HEK293 (cell line): ENCODE measurements at regions not wholly inside any gene's neighbourhood (a gene's known extent, or its start where the extent isn't known, plus 50 kb on each side); places are given as distances from the start of the nearest gene placed in this dataset.

Experiments used
- CTCF ChIA-PET: fragments of 350-600 bp; formaldehyde crosslinking; extraction: SDS; loops from one replicate; lab custom pipeline; 2021; ENCODE audit warnings: antibody characterized with exemption; lab: Yijun Ruan, JAX
- POLR2A ChIA-PET: fragments of 300-600 bp; formaldehyde crosslinking; extraction: SDS; loops from one replicate; lab custom pipeline; 2020; ENCODE audit warnings: antibody characterized with exemption, inconsistent platforms; lab: Yijun Ruan, JAX
- H3K27ac ChIP-seq: fragments of 200-500 bp; sonication (Bioruptor generic); 2 replicates; pipeline ENCODE4 v1.5.1; 2014; ENCODE audit warnings: low read depth, low read length, control low read depth, inconsistent platforms; ENCODE audit errors: extremely low read depth
- H3K36me3 ChIP-seq, 2 experiments: fragments of 200-500 bp in 1 of 2; sonication (Bioruptor generic) in 1 of 2; 1 replicate in 1 of 2; 2 replicates in 1 of 2; pipeline ENCODE4 v1.5.1; 2014 to 2017; ENCODE audit warnings: inconsistent platforms in 2 of 2, low read length in 2 of 2; ENCODE audit not compliant: control insufficient read depth in 2 of 2, insufficient read depth in 1 of 2
- H3K4me1 ChIP-seq: fragments of 200-500 bp; sonication (Bioruptor generic); 2 replicates; pipeline ENCODE4 v1.5.1; 2014; ENCODE audit warnings: mild to moderate bottlenecking, low read length, inconsistent platforms; ENCODE audit not compliant: control insufficient read depth, insufficient read depth
- H3K4me3 ChIP-seq: 2 replicates; pipeline ENCODE4 v1.5.1; 2011; ENCODE audit warnings: low read depth, mild to moderate bottlenecking, control low read depth, low read length, moderate library complexity
- H3K9me3 ChIP-seq: fragments of 200-500 bp; sonication (Bioruptor generic); 2 replicates; pipeline ENCODE4 v1.5.1; 2014; ENCODE audit warnings: low read depth, low read length, inconsistent platforms; ENCODE audit not compliant: control insufficient read depth, insufficient read depth
- IKZF3 ChIP-seq: fragments of 450-650 bp; IDR thresholded peaks from 2 replicates; pipeline ENCODE4 v1.5.0; 2018; ENCODE audit warnings: missing biosample characterization, mild to moderate bottlenecking, missing genetic modification characterization, moderate library complexity
- REPIN1 ChIP-seq: fragments of 450-650 bp; formaldehyde crosslinking; IDR thresholded peaks from 2 replicates; pipeline ENCODE4 v1.5.1; 2017; ENCODE audit warnings: missing biosample characterization, missing genetic modification characterization, low read depth
- SCRT1 ChIP-seq: fragments of 450-650 bp; formaldehyde crosslinking; IDR thresholded peaks from 2 replicates; pipeline ENCODE4 v1.5.1; 2016; ENCODE audit warnings: missing biosample characterization, missing genetic modification characterization, borderline replicate concordance
- SP3 ChIP-seq: fragments of 450-650 bp; formaldehyde crosslinking; IDR thresholded peaks from 2 replicates; pipeline ENCODE4 v1.5.1; 2016; ENCODE audit warnings: missing biosample characterization, missing genetic modification characterization
- ZBTB20 ChIP-seq: fragments of 450-650 bp; formaldehyde crosslinking; IDR thresholded peaks from 2 replicates; pipeline ENCODE4 v1.5.1; 2016; ENCODE audit warnings: missing biosample characterization, missing genetic modification characterization
- ZBTB21 ChIP-seq: fragments of 450-650 bp; formaldehyde crosslinking; IDR thresholded peaks from 2 replicates; pipeline ENCODE4 v1.5.1; 2017; ENCODE audit warnings: missing biosample characterization, missing genetic modification characterization
- ZBTB48 ChIP-seq: fragments of 450-650 bp; formaldehyde crosslinking; IDR thresholded peaks from 2 replicates; pipeline ENCODE4 v1.5.1; 2016; ENCODE audit warnings: missing biosample characterization, missing genetic modification characterization
- ZFP3 ChIP-seq: fragments of 450-650 bp; formaldehyde crosslinking; IDR thresholded peaks from 2 replicates; pipeline ENCODE4 v1.5.1; 2016; ENCODE audit warnings: low read depth, missing biosample characterization, missing genetic modification characterization
- ZNF155 ChIP-seq: fragments of 450-650 bp; formaldehyde crosslinking; IDR thresholded peaks from 2 replicates; pipeline ENCODE4 v1.5.1; 2016; ENCODE audit warnings: missing biosample characterization, missing genetic modification characterization
- ZNF341 ChIP-seq: fragments of 450-650 bp; formaldehyde crosslinking; IDR thresholded peaks from 2 replicates; pipeline ENCODE4; 2016; ENCODE audit warnings: low read depth, missing biosample characterization, missing genetic modification characterization
- ZNF423 ChIP-seq: fragments of 450-650 bp; formaldehyde crosslinking; IDR thresholded peaks from 2 replicates; pipeline ENCODE4 v1.5.1; 2016; ENCODE audit warnings: missing biosample characterization, missing genetic modification characterization
- ZNF433 ChIP-seq: fragments of 450-650 bp; formaldehyde crosslinking; IDR thresholded peaks from 2 replicates; pipeline ENCODE4 v1.5.1; 2016; ENCODE audit warnings: missing biosample characterization, missing genetic modification characterization, low read depth
- ZNF555 ChIP-seq: fragments of 450-650 bp; formaldehyde crosslinking; conservative IDR thresholded peaks from 2 replicates; pipeline ENCODE4 v1.5.1; 2017; ENCODE audit warnings: missing biosample characterization, mild to moderate bottlenecking, missing genetic modification characterization, inconsistent platforms
- ZNF558 ChIP-seq: fragments of 450-650 bp; formaldehyde crosslinking; IDR thresholded peaks from 2 replicates; pipeline ENCODE4 v1.5.1; 2016; ENCODE audit warnings: missing biosample characterization, missing genetic modification characterization
- ZNF561 ChIP-seq: fragments of 450-650 bp; IDR thresholded peaks from 2 replicates; pipeline ENCODE4 v1.5.1; 2018; ENCODE audit warnings: missing biosample characterization, missing genetic modification characterization, borderline replicate concordance
- ZNF585B ChIP-seq: fragments of 450-650 bp; formaldehyde crosslinking; IDR thresholded peaks from 2 replicates; pipeline ENCODE4 v1.5.1; 2016; ENCODE audit warnings: missing biosample characterization, missing genetic modification characterization
- ZNF707 ChIP-seq: fragments of 450-650 bp; formaldehyde crosslinking; IDR thresholded peaks from 2 replicates; pipeline ENCODE4 v1.5.1; 2016; ENCODE audit warnings: missing biosample characterization, missing genetic modification characterization
- ZNF792 ChIP-seq: fragments of 450-650 bp; formaldehyde crosslinking; IDR thresholded peaks from 2 replicates; pipeline ENCODE4 v1.5.1; 2016; ENCODE audit warnings: missing biosample characterization, missing genetic modification characterization
- ZSCAN23 ChIP-seq: fragments of 450-650 bp; formaldehyde crosslinking; IDR thresholded peaks from 2 replicates; pipeline ENCODE4 v1.5.1; 2016; ENCODE audit warnings: missing biosample characterization, missing genetic modification characterization
- ZSCAN30 ChIP-seq: fragments of 450-650 bp; IDR thresholded peaks from 2 replicates; pipeline ENCODE4 v1.5.1; 2018; ENCODE audit warnings: missing biosample characterization, mild to moderate bottlenecking, missing genetic modification characterization, moderate library complexity
- TF ChIP-seq, protein P1 (sequence below): fragments of 450-650 bp; formaldehyde crosslinking; IDR thresholded peaks from 2 replicates; pipeline ENCODE4 v1.5.0; 2017; ENCODE audit warnings: missing biosample characterization, missing genetic modification characterization, borderline replicate concordance
- TF ChIP-seq, protein P2 (sequence below): fragments of 450-650 bp; formaldehyde crosslinking; IDR thresholded peaks from 2 replicates; pipeline ENCODE4 v1.5.1; 2016; ENCODE audit warnings: missing biosample characterization, missing genetic modification characterization
- TF ChIP-seq, protein P3 (sequence below): fragments of 450-650 bp; formaldehyde crosslinking; IDR thresholded peaks from 2 replicates; pipeline ENCODE4 v1.5.1; 2016; ENCODE audit warnings: missing biosample characterization, missing genetic modification characterization

DNA sequence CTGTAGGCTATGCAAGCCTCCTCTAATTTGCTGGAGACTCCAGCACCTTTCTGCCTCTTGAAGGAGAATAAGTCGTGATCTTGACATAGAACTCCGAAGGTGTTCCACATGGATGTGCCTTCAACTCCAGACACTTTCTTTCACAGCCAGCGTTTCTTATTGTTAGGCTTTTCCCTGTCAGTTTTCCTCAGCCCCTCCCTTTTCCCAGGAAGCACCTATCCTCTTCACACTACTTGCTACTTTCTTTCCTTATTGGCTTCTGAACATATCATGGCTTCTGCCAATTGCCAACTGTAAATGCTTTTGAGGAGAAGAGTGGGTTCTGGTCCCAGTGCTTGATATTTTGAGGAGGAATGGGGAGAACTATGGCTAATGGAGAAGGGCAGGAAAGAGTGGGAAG, 216.3 kb upstream of the PGR start (continued):
- TF ChIP-seq ZNF433, result no peak
- TF ChIP-seq ZBTB21 (tag by site-specific recombination), result no peak
- no peak for TF ChIP-seq SCRT1
- TF ChIP-seq, protein P1, sequence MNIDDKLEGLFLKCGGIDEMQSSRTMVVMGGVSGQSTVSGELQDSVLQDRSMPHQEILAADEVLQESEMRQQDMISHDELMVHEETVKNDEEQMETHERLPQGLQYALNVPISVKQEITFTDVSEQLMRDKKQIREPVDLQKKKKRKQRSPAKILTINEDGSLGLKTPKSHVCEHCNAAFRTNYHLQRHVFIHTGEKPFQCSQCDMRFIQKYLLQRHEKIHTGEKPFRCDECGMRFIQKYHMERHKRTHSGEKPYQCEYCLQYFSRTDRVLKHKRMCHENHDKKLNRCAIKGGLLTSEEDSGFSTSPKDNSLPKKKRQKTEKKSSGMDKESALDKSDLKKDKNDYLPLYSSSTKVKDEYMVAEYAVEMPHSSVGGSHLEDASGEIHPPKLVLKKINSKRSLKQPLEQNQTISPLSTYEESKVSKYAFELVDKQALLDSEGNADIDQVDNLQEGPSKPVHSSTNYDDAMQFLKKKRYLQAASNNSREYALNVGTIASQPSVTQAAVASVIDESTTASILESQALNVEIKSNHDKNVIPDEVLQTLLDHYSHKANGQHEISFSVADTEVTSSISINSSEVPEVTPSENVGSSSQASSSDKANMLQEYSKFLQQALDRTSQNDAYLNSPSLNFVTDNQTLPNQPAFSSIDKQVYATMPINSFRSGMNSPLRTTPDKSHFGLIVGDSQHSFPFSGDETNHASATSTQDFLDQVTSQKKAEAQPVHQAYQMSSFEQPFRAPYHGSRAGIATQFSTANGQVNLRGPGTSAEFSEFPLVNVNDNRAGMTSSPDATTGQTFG, result no peak
- TF ChIP-seq, protein P2, sequence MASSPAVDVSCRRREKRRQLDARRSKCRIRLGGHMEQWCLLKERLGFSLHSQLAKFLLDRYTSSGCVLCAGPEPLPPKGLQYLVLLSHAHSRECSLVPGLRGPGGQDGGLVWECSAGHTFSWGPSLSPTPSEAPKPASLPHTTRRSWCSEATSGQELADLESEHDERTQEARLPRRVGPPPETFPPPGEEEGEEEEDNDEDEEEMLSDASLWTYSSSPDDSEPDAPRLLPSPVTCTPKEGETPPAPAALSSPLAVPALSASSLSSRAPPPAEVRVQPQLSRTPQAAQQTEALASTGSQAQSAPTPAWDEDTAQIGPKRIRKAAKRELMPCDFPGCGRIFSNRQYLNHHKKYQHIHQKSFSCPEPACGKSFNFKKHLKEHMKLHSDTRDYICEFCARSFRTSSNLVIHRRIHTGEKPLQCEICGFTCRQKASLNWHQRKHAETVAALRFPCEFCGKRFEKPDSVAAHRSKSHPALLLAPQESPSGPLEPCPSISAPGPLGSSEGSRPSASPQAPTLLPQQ (tag by site-specific recombination), result no peak
- no peak for TF ChIP-seq SP3 (tag by site-specific recombination)
- TF ChIP-seq ZNF155 (tag by site-specific recombination), result no peak
- TF ChIP-seq ZNF585B (tag by site-specific recombination), result no peak
- no peak for TF ChIP-seq ZNF707

DNA sequence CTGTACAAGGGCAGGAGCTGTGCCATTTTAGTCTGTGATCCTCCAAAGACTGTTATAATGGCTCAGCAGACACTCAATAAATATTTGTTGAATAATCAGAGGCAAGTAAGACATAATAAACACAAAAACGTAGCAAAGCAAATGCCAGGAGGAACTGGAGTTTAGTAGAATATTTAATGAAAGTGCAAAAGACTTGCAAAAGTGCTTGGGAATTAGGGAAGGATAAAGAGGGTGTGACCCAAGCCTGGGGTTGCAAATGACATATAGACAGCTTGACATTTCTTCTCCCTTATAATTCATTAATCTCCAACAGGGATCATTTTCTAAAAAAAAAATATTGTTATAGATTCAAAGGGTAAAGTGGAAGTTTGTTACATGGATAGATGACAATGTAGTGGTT, 212.7 kb upstream of the PGR start:
- POLR2A ChIA-PET, result no interaction called here
- CTCF ChIA-PET, result no interaction called here
- H3K27ac ChIP-seq, result no peak overlapping the region
- no peaks in the 10 kb centered on the region for H3K4me1 ChIP-seq
- H3K36me3 ChIP-seq, result no peaks in the 10 kb centered on the region
- TF ChIP-seq ZNF433 (no peak), ZNF423 (tag by site-specific recombination) (no peak), ZNF341 (tag by site-specific recombination) (no peak), ZBTB48 (no peak), REPIN1 (tag by site-specific recombination) (no peak), ZNF561 (no peak), ZBTB20 (tag by site-specific recombination) (no peak), ZNF792 (no peak), ZSCAN23 (tag by site-specific recombination) (no peak), ZNF558 (tag by site-specific recombination) (no peak), ZSCAN30 (tag by site-specific recombination) (no peak), IKZF3 (tag by site-specific recombination) (no peak), ZFP3 (tag by site-specific recombination) (no peak), ZNF555 (tag by site-specific recombination) (no peak)
- TF ChIP-seq, protein P1, result no peak
- TF ChIP-seq, protein P3, sequence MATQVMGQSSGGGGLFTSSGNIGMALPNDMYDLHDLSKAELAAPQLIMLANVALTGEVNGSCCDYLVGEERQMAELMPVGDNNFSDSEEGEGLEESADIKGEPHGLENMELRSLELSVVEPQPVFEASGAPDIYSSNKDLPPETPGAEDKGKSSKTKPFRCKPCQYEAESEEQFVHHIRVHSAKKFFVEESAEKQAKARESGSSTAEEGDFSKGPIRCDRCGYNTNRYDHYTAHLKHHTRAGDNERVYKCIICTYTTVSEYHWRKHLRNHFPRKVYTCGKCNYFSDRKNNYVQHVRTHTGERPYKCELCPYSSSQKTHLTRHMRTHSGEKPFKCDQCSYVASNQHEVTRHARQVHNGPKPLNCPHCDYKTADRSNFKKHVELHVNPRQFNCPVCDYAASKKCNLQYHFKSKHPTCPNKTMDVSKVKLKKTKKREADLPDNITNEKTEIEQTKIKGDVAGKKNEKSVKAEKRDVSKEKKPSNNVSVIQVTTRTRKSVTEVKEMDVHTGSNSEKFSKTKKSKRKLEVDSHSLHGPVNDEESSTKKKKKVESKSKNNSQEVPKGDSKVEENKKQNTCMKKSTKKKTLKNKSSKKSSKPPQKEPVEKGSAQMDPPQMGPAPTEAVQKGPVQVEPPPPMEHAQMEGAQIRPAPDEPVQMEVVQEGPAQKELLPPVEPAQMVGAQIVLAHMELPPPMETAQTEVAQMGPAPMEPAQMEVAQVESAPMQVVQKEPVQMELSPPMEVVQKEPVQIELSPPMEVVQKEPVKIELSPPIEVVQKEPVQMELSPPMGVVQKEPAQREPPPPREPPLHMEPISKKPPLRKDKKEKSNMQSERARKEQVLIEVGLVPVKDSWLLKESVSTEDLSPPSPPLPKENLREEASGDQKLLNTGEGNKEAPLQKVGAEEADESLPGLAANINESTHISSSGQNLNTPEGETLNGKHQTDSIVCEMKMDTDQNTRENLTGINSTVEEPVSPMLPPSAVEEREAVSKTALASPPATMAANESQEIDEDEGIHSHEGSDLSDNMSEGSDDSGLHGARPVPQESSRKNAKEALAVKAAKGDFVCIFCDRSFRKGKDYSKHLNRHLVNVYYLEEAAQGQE (tag by site-specific recombination), result no peak
- H3K9me3 ChIP-seq, result no peaks in the 10 kb centered on the region
- H3K4me3 ChIP-seq, result no peak overlapping the region
